ENCODE measurements at regions not wholly inside any gene's neighbourhood (a gene's known extent, or its start where the extent isn't known, plus 50 kb on each side); places are given as distances from the start of the nearest gene placed in this dataset.

DNA sequence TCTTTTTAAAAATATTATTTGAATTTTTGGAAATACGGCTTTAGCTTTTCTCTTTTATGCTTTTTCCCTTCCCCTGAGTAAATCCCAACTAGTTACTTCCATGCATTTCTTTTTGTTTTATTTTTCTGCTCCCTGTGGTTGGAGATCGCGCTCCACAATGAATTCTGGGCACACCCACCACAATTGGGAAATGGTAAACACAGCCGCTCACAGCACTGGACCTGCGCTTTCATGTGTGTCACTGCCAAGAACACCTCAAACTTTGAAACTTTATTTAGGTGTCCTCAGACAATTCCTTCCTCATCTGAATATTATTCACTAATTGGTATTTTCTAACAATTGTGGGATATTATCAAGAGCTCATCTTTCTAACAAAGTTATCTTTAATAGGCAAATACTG, 82.8 kb upstream of the TMEM18 start:
- no peak for DNase-seq (ENCODE audit: low read depth)

DNA sequence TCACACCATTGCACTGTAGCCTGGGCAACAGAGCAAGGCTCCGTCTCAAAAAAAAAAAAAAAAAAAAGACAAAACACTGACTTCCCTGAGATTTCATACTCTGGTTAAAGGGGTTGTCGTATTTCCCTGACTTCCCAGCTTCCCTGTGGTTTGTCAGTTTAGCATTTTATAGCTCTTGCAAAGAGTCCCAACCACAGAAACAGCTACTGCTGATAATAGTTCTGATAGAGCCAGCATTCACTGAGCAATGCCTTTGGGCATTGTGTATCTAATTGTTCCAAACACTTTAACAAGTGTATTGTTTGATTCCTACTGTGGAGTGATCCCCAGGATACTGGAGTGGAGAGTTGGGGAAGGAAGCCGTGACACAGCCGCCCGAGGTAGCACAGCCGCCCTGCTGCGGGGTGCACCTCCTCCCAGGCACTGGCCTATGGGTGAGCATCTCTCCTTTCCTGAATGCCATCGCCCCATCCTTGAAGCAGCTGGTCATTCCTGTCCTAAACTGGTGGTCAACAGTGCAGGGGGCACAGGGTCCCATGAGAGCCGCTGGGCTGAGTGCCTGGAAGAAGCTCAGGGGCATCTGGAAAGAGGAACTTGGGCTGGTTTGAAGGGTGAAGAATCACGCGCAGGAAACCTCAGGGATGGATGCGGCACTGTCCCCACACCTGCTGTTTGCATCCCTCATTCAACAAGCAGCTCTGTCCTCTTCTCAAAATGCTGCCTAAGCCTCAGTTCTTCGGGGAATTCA, 81.0 kb upstream of the TMEM18 start:
- DNase-seq (ENCODE audit: low read depth) = no peak

DNA sequence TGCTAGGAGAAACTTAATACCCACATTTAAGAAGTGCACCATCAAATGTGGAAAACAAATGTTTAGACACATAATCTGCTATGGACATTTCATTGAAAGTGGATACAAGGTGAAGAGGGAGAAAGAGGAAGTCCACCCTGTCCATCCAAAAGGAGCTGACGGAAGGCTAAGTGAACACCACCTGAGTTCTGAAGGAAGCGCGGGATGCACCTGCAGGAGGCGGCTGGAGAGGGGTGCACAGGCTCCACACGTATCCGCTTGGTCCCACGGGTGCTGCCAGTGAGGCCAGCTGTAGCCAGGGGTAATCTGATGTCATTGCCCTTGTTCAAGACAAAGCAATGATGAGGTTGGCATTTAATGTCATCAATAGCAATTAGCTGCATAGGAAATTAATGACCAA, 75.9 kb upstream of the TMEM18 start:
- no peak for DNase-seq (ENCODE audit: low read depth)

DNA sequence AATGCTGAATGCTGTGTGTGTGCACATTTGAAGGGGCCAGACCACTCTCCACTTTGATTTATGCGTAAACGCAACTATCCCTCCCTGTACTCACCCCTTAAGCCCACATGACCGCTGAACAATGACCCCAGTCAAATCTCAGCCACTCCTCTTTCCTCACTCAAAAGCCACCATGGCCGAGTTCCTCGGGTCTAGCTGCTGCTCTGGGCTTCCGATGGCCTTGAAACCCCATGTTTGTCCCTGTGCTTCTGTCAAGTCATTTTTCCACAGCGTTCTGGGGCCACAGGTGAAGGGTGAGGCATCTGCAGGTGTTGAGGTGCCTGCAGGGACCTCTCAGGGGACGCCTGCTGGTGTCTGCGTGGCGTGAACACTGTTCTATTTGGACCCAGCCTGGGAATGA, 74.3 kb upstream of the TMEM18 start:
- DNase-seq (ENCODE audit: low read depth) = no peak

DNA sequence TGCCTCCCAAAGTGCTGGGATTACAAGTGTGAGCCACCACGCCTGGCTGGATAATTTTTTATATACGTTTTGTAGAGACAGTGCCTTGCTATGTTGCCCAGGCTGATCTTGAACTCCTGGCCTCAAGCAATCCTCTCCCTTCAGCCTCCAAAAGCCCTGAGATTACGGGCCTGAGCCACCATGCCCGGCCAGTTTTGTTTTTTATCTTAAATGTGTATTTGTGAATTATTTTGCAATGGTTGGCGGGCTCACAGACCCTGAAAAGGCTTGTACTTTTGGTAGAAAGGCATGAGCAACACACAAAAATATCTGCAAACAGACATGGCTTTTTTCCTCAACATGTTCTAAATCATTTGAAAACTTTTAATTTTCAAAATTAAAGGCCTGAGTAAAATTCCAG, 73.4 kb upstream of the TMEM18 start:
- no peak for DNase-seq (ENCODE audit: low read depth)

DNA sequence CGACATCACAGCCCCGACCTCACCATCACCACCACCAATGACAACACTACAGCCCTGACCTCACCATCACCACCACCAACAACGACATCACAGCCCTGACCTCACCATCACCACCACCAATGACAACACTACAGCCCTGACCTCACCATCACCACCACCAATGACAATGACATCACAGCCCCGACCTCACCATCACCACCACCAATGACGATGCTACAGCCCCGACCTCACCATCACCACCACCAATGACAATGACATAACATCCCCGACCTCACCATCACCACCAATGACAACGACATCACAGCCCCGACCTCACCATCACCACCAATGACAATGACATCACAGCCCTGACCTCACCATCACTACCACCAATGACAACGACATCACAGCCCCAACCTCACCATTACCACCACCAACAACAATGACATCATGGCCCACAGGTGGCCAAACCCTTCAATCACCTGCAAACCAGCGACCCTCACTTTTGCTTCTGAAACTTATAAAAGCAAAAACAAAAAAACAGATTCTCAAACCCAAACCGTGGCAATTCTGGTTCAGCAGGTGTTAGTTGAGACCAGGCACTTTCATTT, 70.7 kb upstream of the TMEM18 start:
- DNase-seq (ENCODE audit: low read depth) = no peak

DNA sequence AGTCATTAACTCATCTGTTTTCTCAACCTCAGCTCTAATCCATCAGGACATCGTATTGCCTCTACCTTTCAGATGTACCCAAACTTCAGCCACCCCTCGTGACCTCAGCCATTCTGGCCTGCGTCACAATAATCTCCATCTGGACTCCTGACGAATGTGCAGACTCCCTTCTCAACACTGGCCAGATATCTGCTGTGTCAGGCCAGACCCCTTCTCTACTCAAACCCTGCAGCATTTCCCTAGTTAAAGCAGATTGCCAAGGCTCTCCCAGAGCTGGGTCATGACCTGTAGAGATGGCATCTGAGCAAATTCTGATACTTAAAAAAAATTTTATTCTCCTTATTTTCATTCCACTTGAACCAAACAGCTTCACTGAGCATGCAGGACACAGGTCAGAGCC, 69.5 kb upstream of the TMEM18 start:
- no peak for DNase-seq (ENCODE audit: low read depth)

DNA sequence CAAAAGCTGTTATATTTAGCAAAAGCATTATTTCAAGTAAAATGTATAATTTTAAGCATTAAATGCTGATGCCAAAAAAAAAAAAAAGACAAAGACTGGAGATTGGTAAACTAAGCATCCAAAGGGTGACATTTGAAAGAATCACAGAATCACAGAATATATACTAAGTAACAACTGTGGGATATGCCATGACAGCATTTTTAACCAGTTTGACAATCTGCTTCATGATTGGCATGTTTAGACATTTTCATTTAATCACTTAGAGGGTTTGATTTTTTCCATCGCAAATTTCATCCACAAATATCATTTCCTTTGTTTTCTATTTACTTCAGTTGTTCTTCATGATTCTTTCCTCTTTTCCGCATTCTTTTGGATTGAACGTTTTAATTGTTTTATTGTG, 66.9 kb upstream of the TMEM18 start:
- no peak for DNase-seq (ENCODE audit: low read depth)

DNA sequence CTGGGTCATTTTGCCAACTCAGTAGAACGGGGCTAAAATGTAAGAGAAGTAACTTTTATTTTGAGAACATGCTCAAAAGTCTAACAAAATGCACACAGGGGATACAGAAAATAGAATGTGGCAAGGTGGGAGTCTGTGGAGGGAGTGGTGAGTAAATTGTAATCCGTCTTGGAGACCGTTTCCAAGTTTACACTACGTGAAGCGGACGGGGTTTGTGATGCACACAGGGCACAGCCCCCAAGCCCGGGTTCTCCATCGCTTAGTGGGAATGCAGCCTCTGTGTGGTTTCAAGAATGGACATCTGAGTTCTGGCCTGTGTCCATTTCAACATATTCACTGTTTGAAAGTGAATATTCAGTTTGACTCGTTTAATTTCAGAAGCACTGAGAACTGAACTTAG, 65.0 kb upstream of the TMEM18 start:
- DNase-seq (ENCODE audit: low read depth) = no peak

DNA sequence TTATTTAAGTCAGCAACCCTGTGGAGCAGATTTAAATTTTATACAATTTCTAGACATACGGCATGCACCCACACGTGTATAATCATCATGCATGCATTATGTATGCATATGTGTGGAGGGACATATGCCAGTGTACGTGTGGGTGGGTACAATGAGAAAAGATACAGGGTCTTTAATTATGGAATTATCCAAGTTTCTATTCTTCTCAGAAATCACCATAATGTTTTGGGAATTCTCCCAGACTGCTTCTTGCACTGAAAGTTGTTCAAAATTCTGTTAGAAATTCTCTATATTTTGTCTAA, 63.9 kb upstream of the TMEM18 start:
- DNase-seq (ENCODE audit: low read depth) = no peak

DNA sequence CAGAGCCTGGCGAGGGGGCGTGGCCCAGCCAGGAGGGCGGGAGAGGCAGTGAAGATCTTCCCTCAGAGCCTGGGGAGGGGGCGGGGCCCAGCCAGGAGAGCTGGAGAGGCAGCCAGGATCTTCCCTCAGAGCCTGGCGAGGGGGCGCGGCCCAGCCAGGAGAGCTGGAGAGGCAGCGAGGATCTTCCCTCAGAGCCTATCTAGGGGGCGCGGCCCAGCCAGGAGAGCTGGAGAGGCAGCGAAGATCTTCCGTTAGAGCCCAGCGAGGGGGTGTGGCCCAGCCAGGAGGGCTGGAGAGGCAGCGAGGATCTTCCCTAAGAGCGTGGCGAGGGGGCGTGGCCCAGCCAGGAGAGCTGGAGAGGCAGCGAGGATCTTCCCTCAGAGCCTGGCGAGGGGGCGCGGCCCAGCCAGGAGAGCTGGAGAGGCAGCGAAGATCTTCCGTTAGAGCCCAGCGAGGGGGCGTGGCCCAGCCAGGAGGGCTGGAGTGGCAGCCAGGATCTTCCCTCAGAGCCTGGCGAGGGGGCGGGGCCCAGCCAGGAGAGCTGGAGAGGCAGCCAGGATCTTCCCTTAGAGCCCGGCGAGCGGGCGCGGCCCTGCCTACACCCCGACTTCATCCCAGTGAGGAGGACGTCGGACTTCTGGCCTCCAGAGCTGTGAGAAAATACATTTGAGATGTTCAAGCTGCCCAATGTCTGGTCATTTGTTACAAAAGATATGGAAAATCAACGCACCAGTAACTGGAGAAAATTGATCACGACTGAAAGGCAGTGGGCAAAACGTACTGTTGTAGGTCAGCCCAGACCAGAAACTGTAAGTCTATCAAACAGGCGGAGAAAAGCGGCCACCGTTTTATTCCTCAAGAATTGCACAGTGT, 63.4 kb upstream of the TMEM18 start:
- DNase-seq (ENCODE audit: low read depth) = peak; percentile 82

DNA sequence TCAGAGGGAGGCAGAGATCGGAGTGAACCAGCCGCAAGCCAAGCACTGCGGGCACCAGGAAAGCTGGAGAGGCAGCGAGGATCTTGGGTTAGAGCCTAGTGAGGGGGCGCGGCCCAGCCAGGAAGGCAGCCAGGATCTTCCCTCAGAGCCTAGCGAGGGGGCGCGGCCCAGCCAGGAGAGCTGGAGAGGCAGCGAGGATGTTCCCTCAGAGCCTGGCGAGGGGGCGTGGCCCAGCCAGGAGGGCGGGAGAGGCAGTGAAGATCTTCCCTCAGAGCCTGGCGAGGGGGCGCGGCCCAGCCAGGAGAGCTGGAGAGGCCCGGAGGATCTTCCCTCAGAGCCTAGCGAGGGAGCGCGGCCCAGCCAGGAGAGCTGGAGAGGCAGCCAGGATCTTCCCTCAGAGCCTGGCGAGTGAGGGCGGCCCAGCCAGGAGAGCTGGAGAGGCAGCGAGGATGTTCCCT, 62.7 kb upstream of the TMEM18 start:
- DNase-seq (ENCODE audit: low read depth) = peak; percentile 24

DNA sequence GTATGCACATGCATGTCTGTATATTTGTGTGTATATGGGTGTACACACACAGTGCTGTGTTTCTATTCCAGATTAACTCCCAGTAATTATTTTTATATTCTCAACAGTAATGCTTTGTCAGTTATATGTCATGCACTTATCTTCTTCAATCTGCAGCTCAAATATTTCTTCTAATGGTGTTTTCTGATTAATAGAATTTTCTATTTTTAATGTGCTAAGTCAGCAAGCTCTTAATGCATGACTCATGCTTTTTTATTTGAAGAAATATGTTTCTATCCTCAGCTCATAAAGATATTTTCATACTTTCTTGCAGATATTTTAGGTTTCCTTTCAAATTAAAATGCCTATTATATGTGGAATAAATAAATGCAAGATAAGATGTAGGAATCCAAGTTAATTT, 59.7 kb upstream of the TMEM18 start:
- DNase-seq (ENCODE audit: low read depth) = no peak

DNA sequence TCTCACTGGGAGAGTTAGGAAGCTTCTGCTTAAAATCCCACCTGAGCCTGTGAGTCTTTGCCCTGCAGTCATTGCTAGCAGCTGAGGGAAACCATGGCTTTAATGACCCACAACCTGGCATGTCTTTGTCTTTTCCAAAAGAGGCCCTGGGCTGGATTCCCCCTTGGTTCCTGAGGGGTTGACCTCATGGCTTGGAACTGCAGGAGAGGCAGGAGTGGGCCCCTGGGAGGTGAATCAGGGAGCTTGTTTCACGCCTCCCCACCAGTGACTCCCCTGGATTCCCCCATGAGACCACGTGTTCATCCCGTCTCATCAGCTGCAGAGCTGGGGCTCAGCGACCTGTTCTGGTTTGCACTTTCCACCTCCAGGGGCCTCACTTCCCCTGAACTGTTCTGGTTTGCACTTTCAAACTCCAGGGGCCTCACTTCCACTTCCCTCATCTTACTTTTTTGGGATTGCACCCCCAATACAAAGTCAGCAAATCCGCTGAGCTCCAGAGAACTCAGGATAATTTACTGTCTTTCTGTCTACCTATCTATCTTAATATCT, 58.5 kb upstream of the TMEM18 start:
- DNase-seq (ENCODE audit: low read depth) = no peak

DNA sequence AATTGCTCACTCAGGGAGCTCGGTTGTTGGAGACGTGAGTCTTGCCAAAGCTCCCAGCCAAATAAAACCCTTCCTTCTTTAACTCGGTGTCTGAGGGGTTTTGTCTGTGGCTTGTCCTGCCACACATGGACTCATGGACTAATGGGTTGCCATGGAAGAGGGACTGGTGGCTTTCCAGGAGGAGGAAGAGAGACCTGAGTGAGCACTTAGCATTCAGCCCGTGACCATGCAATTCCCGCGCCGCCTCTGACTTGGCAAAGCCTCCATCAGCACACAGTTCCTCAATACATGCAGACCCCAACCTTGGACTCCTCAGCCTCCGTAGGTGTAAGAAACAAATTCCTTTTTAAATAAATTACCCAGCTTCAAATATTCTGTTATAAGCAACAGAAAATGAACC, 57.3 kb upstream of the TMEM18 start:
- no peak for DNase-seq (ENCODE audit: low read depth)

DNA sequence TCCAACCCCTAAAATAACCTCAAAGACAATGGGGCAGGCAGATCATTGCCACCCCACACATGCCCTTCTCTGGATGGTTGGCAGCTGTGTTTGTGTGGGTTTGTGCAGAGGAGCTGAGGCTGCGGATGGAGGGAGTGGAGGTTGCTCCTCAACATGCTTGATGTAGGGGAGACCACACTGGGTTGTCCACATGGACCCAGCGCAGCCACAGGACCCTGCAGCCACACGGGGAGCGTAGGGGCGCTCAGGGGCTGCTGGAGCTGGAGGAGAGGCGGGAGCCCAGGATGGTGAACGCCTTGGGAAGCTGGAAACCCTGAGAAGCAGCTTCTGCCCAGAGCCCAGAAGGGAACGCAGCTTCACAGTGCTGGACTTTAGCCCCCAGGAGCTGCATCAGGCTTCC, 56.3 kb upstream of the TMEM18 start:
- no peak for DNase-seq (ENCODE audit: low read depth)

DNA sequence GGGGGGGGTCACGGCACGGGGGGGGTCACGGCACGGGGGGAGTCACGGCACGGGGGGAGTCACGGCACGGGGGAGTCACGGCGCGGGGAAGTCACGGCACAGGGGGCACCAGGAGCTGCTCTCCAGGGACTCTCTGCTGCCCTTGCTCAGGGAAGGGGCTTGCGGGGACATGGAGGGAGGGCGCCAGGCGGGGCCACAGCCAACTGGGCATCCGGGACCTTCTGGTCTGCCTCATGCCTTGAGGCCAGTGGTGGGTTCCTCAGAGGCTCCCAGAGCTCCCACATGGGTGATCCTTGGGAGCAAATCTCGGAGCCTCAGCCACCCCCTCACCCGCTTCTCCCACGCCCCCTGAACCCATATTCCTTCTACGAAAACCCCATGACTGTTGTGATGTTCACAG, 55.8 kb upstream of the TMEM18 start:
- no peak for DNase-seq (ENCODE audit: low read depth)

DNA sequence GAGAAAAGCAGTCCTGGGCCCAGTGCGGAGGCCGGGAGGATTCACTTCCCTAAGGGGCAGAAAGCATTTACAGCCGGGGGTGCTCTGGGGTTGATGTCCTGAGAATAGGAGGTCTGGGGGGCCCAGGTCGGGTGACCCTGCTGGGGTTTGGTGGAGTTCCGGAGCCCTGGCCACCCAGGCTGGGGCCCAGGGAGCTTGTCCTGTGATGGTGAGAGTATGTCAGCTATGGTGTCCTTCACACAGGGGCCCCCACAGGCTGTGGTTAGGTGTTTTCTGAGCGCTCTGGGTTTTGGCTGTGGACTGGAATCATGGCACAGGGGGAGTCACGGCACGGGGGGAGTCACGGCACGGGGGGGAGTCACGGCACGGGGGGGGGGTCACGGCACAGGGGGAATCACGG, 54.5 kb upstream of the TMEM18 start:
- DNase-seq (ENCODE audit: low read depth) = no peak

DNA sequence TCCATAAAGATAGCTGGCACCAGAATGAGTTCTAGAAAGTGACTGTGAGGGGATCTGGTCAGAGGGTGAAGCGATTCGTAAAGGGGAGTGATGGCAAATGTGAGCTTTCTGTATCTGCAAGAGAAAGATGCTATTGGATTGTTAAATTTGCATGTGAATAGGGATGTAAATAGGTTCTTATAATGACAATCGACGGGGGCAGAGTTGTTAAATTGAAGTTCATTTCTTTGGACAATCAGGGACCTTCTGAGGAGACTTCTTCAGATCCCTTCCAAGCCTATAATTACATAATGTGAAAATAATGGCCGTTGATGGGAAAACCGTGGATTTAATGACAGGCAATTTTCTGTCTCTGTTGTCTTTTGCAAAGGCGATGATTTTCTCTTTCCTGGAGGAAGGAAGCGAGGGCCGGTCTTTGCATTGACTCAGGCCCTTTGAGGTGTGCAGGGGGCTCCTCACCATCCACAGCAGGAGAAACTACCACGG, 52.2 kb upstream of the TMEM18 start:
- no peak for DNase-seq (ENCODE audit: low read depth)

DNA sequence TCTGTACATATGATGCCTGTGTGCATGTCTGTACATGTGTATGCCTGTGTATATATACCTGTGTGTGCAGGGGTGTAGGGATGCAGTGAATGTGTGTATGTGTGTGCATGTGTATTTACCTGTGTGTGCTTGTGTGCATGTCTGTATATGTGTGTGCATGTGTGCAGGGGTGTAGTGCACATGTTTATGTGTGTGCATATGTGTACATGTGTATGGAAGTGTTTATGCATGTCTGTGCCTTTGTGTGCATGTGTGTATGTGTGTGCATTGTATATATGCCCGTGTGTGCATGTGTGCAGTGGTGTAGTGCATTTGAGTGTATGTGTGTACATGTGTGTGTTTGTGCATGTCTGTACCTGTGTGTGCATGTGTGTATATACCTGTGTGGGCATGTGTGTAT, 51.0 kb upstream of the TMEM18 start:
- DNase-seq (ENCODE audit: low read depth) = no peak

DNA sequence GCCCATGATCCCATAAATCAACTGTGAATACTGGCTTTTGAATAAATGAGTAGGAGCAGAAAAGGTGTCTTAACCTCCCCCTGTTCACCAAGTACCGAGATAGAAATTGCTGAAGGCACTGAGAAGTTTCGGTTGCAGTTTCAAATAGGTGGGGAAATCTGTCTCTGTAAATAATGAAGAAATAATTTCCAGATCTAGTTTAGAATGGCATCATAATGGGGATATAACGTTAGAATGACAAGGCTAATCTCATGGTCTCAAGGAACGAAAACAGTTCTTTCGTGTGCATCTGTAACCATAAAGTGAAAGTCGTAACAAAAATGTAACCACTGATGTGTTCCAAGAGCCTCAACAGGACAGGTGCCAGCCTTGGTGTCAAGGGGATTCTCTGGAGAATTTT, 49.9 kb upstream of the TMEM18 start:
- DNase-seq (ENCODE audit: low read depth) = no peak

Measured in HS-5 (cell line).